GM12892 (cell line): ENCODE measurements at regions not wholly inside any gene's neighbourhood (a gene's known extent, or its start where the extent isn't known, plus 50 kb on each side); places are given as distances from the start of the nearest gene placed in this dataset.

ENCODE experiments used
- POLR2A ChIP-seq: IDR thresholded peaks from 2 replicates; pipeline ENCODE4 v1.6.1; 2011; ENCODE audit warnings: low read depth, low read length, control low read depth
- POLR2AphosphoS5 ChIP-seq: IDR thresholded peaks from 2 replicates; pipeline ENCODE4 v1.6.1; 2011; ENCODE audit warnings: low read depth, low read length, control low read depth

DNA sequence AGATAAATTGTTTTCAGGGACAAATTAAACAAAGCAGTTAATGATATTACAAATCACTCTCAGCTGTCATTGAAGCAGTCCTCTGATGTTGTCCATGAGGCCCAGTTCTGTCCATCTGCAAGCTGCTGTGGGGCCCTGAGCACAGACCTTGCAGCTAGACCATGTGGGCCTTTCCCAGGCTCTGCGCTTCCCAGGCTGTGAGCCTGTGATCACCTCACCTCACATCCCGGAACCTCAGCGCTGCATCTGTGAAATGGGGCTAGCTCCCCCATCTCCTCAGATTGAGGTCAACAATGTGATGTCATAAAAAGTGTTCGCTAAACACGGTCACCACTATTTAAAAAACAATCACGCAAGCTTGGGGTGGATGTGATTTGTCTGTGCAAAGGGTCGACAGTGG lies 51.9 kb upstream of the UQCRFS1 start:
- TF ChIP-seq POLR2A = no peak
- TF ChIP-seq POLR2AphosphoS5 = no peak
